PC-9 (cell line): ENCODE measurements at regions not wholly inside any gene's neighbourhood (a gene's known extent, or its start where the extent isn't known, plus 50 kb on each side); places are given as distances from the start of the nearest gene placed in this dataset.
"Not testable (repeated sequence)": the region's sequence is repeated elsewhere in the genome, so short reads cannot be mapped to it uniquely, and the experiment has no call there.

Experiments
- BruUV-seq: library from RNA; stranded (reverse); fragments of 400-500 nt; replicated peaks from 2 replicates; lab custom pipeline; 2021; lab: Mats Ljungman, UMichigan
- CTCF ChIA-PET: fragments of 300-600 bp; sonication (Branson Sonifier 250); formaldehyde crosslinking; loops from one replicate; lab custom pipeline; 2022; ENCODE audit warnings: antibody characterized with exemption; lab: Charles Lee
- POLR2A ChIA-PET: fragments of 300-600 bp; sonication (Branson Sonifier 250); formaldehyde crosslinking; loops from one replicate; lab custom pipeline; 2022; ENCODE audit warnings: antibody characterized with exemption; ENCODE audit not compliant: unreplicated experiment; lab: Charles Lee
- DNase-seq, 2 experiments: peaks; one replicate each; pipeline versions ENCODE4 v3.0.0 to v3.0.0-alpha.2; 2015 to 2022; ENCODE audit warnings: mixed read lengths in 1 of 2
- H2AFZ ChIP-seq: fragments of 200-600 bp; sonication (generic); 2 replicates; pipeline ENCODE4 v1.8.1; 2017; ENCODE audit warnings: antibody characterized with exemption
- H3F3A ChIP-seq: fragments of 200-600 bp; sonication (generic); 2 replicates; pipeline ENCODE4 v1.8.1; 2017; ENCODE audit warnings: antibody characterized with exemption, mild to moderate bottlenecking, low read depth; ENCODE audit not compliant: insufficient read depth
- H3K27ac ChIP-seq: fragments of 200-600 bp; sonication (generic); 2 replicates; pipeline ENCODE4 v1.6.1; 2016; ENCODE audit warnings: mixed run types
- H3K27me3 ChIP-seq: fragments of 200-600 bp; sonication (generic); 2 replicates; pipeline ENCODE4 v1.6.1; 2016; ENCODE audit warnings: low read depth, mixed run types; ENCODE audit not compliant: insufficient read depth
- H3K36me3 ChIP-seq: fragments of 200-600 bp; sonication (generic); 2 replicates; pipeline ENCODE4 v1.6.1; 2016; ENCODE audit warnings: low read depth, mixed run types
- H3K4me1 ChIP-seq: fragments of 200-600 bp; sonication (generic); replicated peaks from 2 replicates; pipeline ENCODE4 v1.6.1; 2016; ENCODE audit warnings: mixed run types; ENCODE audit not compliant: insufficient read depth
- H3K4me2 ChIP-seq: fragments of 200-600 bp; sonication (generic); 2 replicates; pipeline ENCODE4 v1.6.1; 2017; ENCODE audit warnings: mixed run types
- H3K4me3 ChIP-seq: fragments of 200-600 bp; sonication (generic); 2 replicates; pipeline ENCODE4 v1.6.1; 2016; ENCODE audit warnings: mixed run types
- H3K79me2 ChIP-seq: fragments of 200-600 bp; sonication (generic); 2 replicates; pipeline ENCODE4 v1.6.1; 2017; ENCODE audit warnings: low read depth, mixed run types
- H3K9me2 ChIP-seq: fragments of 200-600 bp; sonication (generic); 2 replicates; pipeline ENCODE4 v1.8.1; 2017; ENCODE audit warnings: mild to moderate bottlenecking; ENCODE audit not compliant: insufficient read depth
- H3K9me3 ChIP-seq: fragments of 200-600 bp; sonication (generic); 2 replicates; pipeline ENCODE4 v1.8.1; 2016; ENCODE audit warnings: low read depth; ENCODE audit not compliant: insufficient read depth
- H4K20me1 ChIP-seq: fragments of 200-600 bp; sonication (generic); 2 replicates; pipeline ENCODE4 v1.8.1; 2017; ENCODE audit not compliant: insufficient read depth
- EZH2 ChIP-seq: fragments of 200-600 bp; sonication (generic); IDR thresholded peaks from 2 replicates; pipeline ENCODE4 v1.8.0; 2017; ENCODE audit warnings: antibody characterized with exemption, low read depth
- intact Hi-C: fragments of 100-400 bp; cut with micrococcal nuclease; formaldehyde crosslinking; loops from one replicate; pipeline ENCODE4 v1.10.0; 2022; ENCODE audit not compliant: unreplicated experiment
- TF ChIP-seq, protein P1 (sequence below): fragments of 200-600 bp; sonication (generic); conservative IDR thresholded peaks from 2 replicates; pipeline ENCODE4 v1.6.1; 2017; ENCODE audit warnings: mixed run types, antibody characterized with exemption, mild to moderate bottlenecking, moderate library complexity

DNA sequence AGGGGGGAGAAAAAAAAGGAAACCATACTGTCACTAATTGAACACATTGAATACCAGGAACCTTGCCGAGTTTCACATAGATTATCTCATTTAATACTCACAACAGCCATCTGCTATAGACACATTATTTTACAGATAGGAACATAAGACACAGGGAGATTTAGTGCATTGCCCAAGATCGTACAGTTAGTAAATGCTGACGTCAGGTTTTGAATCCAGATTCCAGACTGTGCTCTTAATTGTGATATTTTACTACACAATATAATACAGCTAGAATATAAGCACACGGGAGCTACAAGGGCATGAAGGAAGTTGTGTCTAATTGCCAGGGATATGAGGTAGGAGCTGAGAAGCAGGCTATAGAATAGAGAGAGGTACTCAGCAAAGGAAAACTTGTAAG is 93.9 kb upstream of the MINDY3 start:
- BruUV-seq = no TSS peak

DNA sequence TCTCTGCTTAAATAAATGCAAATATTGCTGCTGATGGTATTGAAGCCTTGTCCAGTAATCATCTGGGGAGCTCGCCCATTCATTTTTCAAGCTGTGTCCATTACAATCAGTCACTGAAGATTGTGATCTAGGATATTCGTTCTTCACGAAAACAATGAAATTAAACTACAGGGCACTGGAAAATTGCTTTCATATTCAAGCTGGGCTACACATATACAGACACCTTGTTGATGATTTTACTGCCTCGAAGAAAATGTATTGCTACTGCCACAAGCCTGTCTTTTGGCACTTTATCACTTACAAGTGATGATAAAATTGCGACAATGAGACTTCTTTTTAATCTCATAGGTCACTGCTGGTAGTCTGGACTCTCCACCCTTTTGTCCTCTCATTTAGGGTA is 100.0 kb upstream of the MINDY3 start:
- Histone ChIP-seq H3K36me3 (no peaks in the 10 kb centered on the region), H2AFZ (no peak overlapping the region), H3K27me3 (no peaks in the 10 kb centered on the region), H3K9me2 (no peaks in the 10 kb centered on the region), H3K4me2 (no peak overlapping the region), H3K4me3 (no peak overlapping the region), H4K20me1 (no peaks in the 10 kb centered on the region), H3K79me2 (no peaks in the 10 kb centered on the region), H3K4me1 (no peaks in the 10 kb centered on the region), H3K9me3 (no peaks in the 10 kb centered on the region), H3K27ac (no peak overlapping the region), H3F3A (no peaks in the 10 kb centered on the region)
- TF ChIP-seq, protein P1, sequence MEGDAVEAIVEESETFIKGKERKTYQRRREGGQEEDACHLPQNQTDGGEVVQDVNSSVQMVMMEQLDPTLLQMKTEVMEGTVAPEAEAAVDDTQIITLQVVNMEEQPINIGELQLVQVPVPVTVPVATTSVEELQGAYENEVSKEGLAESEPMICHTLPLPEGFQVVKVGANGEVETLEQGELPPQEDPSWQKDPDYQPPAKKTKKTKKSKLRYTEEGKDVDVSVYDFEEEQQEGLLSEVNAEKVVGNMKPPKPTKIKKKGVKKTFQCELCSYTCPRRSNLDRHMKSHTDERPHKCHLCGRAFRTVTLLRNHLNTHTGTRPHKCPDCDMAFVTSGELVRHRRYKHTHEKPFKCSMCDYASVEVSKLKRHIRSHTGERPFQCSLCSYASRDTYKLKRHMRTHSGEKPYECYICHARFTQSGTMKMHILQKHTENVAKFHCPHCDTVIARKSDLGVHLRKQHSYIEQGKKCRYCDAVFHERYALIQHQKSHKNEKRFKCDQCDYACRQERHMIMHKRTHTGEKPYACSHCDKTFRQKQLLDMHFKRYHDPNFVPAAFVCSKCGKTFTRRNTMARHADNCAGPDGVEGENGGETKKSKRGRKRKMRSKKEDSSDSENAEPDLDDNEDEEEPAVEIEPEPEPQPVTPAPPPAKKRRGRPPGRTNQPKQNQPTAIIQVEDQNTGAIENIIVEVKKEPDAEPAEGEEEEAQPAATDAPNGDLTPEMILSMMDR = no peak
- no peak for TF ChIP-seq EZH2
- intact Hi-C loops = no loop called here
- POLR2A ChIA-PET = no interaction called here
- BruUV-seq = no TSS peak
- no peak for DNase-seq
- CTCF ChIA-PET = no interaction called here

More for the DNA sequence above, 93.9 kb upstream of the MINDY3 start:
- Histone ChIP-seq H3K9me2 (no peaks in the 10 kb centered on the region), H3K9me3 (no peaks in the 10 kb centered on the region), H3K27me3 (no peaks in the 10 kb centered on the region), H3K36me3 (no peaks in the 10 kb centered on the region), H3K79me2 (no peaks in the 10 kb centered on the region), H3K4me3 (no peak overlapping the region), H4K20me1 (no peaks in the 10 kb centered on the region), H3K4me2 (no peak overlapping the region), H3K4me1 (no peaks in the 10 kb centered on the region), H2AFZ (no peak overlapping the region), H3K27ac (no peak overlapping the region), H3F3A (no peaks in the 10 kb centered on the region)
- no peak for DNase-seq
- TF ChIP-seq, protein P1 = no peak
- no peak for TF ChIP-seq EZH2
- ChIA-PET POLR2A (interaction anchor here (0.5 kb wide), 1 partner anchor 199 kb away, joined by 3 read pairs; no protein-coding TSS in a partner anchor), CTCF (no interaction called here)
- intact Hi-C loops = no loop called here

DNA sequence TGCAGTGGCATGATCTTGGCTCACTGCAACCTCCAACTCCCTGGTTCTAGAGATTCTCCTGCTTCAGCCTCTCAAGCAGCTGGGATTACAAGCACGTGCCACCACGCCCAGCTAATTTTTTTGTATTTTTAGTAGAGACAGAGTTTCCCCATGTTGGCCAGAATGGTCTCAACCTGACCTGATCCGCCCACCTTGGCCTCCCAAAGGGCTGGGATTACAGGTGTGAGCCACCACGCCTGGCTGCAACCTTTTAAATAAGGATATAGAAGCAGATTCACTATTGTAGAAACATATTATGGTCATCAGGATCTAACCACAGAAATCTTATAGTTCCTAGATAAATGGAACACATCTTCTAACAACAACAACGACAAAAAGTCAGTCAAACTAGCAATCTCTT is 112.4 kb upstream of the MINDY3 start:
- H3K27ac ChIP-seq, H3F3A ChIP-seq, H3K36me3 ChIP-seq, H3K4me3 ChIP-seq, POLR2A ChIA-PET, BruUV-seq, H3K79me2 ChIP-seq, H4K20me1 ChIP-seq, H3K4me1 ChIP-seq, DNase-seq, H3K4me2 ChIP-seq, H3K9me2 ChIP-seq, CTCF ChIA-PET, H3K9me3 ChIP-seq, H2AFZ ChIP-seq, intact Hi-C loops: not testable (repeated sequence)
- peaks cover 26% of the 10 kb centered on the region for H3K27me3 ChIP-seq

DNA sequence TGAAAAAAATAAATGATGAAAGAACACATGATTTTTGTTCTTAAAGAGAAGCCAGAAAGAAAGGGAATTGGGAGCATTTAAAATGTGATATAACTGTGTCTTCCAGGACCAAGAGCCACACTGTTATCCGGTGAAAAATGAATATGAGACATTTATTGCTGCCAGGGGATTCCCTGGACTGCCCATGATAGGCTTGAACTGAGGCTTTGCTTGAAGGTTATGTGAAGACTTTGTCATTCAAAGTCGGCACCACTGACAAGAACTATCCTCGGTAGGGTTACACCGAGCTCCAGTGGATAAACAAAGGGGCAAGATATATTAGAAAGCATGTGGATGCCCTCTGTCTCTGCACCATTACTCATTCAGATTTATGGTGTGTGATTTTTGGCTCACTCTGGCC is 125.4 kb upstream of the MINDY3 start:
- CTCF ChIA-PET = no interaction called here

More for the DNA sequence above, 125.4 kb upstream of the MINDY3 start:
- no peak overlapping the region for H3K27ac ChIP-seq
- intact Hi-C loops = no loop called here
- H3K9me3 ChIP-seq = no peaks in the 10 kb centered on the region
- peaks cover 10% of the 10 kb centered on the region; the same call in 1 of the 2 replicates for H3K27me3 ChIP-seq
- H3K79me2 ChIP-seq = no peaks in the 10 kb centered on the region
- no TSS peak for BruUV-seq
- H3K36me3 ChIP-seq = no peaks in the 10 kb centered on the region
- no peaks in the 10 kb centered on the region for H3F3A ChIP-seq
- POLR2A ChIA-PET = no interaction called here
- H3K4me1 ChIP-seq = no peaks in the 10 kb centered on the region
- TF ChIP-seq, protein P1 = no peak
- TF ChIP-seq EZH2 = no peak
- H2AFZ ChIP-seq = no peak overlapping the region
- no peaks in the 10 kb centered on the region for H4K20me1 ChIP-seq
- no peak overlapping the region for H3K4me2 ChIP-seq
- DNase-seq = no peak
- H3K4me3 ChIP-seq = no peak overlapping the region
- no peaks in the 10 kb centered on the region for H3K9me2 ChIP-seq
